T-cell (primary cell): ENCODE measurements at regions not wholly inside any gene's neighbourhood (a gene's known extent, or its start where the extent isn't known, plus 50 kb on each side); places are given as distances from the start of the nearest gene placed in this dataset.

Source experiments
- ATAC-seq, 4 experiments: fragments of 200-7000 bp in 3 of 4; fragments of 150-1000 bp in 1 of 4; cut with Tn5 transposase; replicated peaks in 1 of 4; 1 replicate in 3 of 4; 2 replicates in 1 of 4; pipeline ENCODE4 v1.10.0; 2021; ENCODE audit warnings: moderate library complexity in 3 of 4, mild to moderate bottlenecking in 2 of 4, moderate number of reproducible peaks in 1 of 4
- CTCF ChIA-PET, 2 donors: fragments of 300-600 bp; sonication (Branson Sonifier 250); formaldehyde crosslinking; loops; one replicate each; lab custom pipeline; 2022; ENCODE audit warnings: antibody characterized with exemption in 2 of 2; lab: Charles Lee
- POLR2A ChIA-PET, 2 donors: fragments of 300-600 bp; sonication (Branson Sonifier 250); formaldehyde crosslinking; loops; one replicate each; lab custom pipeline; 2022; ENCODE audit warnings: antibody characterized with exemption in 2 of 2; lab: Charles Lee
- DNase-seq, 35 experiments: peaks; one replicate each; pipeline versions ENCODE4 v3.0.0 to v3.0.0-alpha.2; 2013 to 2023
- H3K27ac ChIP-seq: one replicate; pipeline ENCODE4 v1.5.1; 2013; ENCODE audit warnings: low read length
- H3K27me3 ChIP-seq, 2 experiments: replicated peaks in 1 of 2; 1 replicate in 1 of 2; 2 replicates in 1 of 2; pipeline versions ENCODE4 v1.6.1 to v1.7.0; 2013; ENCODE audit warnings: low read length in 1 of 2, mixed read lengths in 1 of 2; ENCODE audit not compliant: control insufficient read depth in 2 of 2, insufficient read depth in 2 of 2; ENCODE audit errors: extremely low read depth in 1 of 2
- H3K36me3 ChIP-seq, 2 donors: 1 replicate in 1 of 2; 2 replicates in 1 of 2; pipeline versions ENCODE4 v1.6.1 to v1.7.0; 2013; ENCODE audit warnings: low read length in 1 of 2; ENCODE audit not compliant: control insufficient read depth in 2 of 2, insufficient read depth in 1 of 2; ENCODE audit errors: extremely low read depth in 1 of 2
- H3K4me1 ChIP-seq, 2 experiments: 1 replicate in 1 of 2; 2 replicates in 1 of 2; pipeline versions ENCODE4 v1.6.1 to v1.7.0; 2013; ENCODE audit warnings: low read length in 2 of 2, mixed read lengths in 1 of 2; ENCODE audit not compliant: insufficient read depth in 2 of 2, control insufficient read depth in 1 of 2; ENCODE audit errors: extremely low read depth in 1 of 2
- H3K4me3 ChIP-seq, 2 donors: 1 replicate in 1 of 2; 2 replicates in 1 of 2; pipeline versions ENCODE4 v1.5.1 to v1.7.0; 2013; ENCODE audit warnings: mild to moderate bottlenecking in 2 of 2, low read length in 1 of 2, moderate library complexity in 1 of 2; ENCODE audit not compliant: control insufficient read depth in 1 of 2; ENCODE audit errors: extremely low read depth in 1 of 2
- H3K9me3 ChIP-seq: 2 replicates; pipeline ENCODE4 v1.7.0; 2013
- H3K27ac Mint-ChIP-seq, 2 donors: one replicate each; pipeline ENCODE4 v1.8.0; 2020 to 2021; ENCODE audit warnings: mild to moderate bottlenecking in 2 of 2, mixed read lengths in 2 of 2
- H3K27me3 Mint-ChIP-seq, 2 donors: one replicate each; pipeline ENCODE4 v1.8.0; 2021 to 2022; ENCODE audit warnings: mixed read lengths in 2 of 2
- H3K36me3 Mint-ChIP-seq: one replicate; pipeline ENCODE4 v1.8.0; 2021; ENCODE audit warnings: mixed read lengths
- H3K4me1 Mint-ChIP-seq, 3 donors: one replicate each; pipeline ENCODE4 v1.8.0; 2020 to 2022; ENCODE audit warnings: mixed read lengths in 3 of 3, mild to moderate bottlenecking in 1 of 3
- H3K4me3 Mint-ChIP-seq, 3 donors: one replicate each; pipeline ENCODE4 v1.8.0; 2020 to 2022; ENCODE audit warnings: mild to moderate bottlenecking in 3 of 3, mixed read lengths in 3 of 3, moderate library complexity in 3 of 3
- H3K9me3 Mint-ChIP-seq, 3 donors: one replicate each; pipeline ENCODE4 v1.8.0; 2020 to 2022; ENCODE audit warnings: mixed read lengths in 3 of 3
- WGBS: methylation state at CpG from one replicate; pipeline ENCODE4 v1.1.5; 2013; ENCODE audit warnings: missing lambda C conversion rate; ENCODE audit not compliant: insufficient coverage; 5-methylcytosine and 5-hydroxymethylcytosine counted together

DNA sequence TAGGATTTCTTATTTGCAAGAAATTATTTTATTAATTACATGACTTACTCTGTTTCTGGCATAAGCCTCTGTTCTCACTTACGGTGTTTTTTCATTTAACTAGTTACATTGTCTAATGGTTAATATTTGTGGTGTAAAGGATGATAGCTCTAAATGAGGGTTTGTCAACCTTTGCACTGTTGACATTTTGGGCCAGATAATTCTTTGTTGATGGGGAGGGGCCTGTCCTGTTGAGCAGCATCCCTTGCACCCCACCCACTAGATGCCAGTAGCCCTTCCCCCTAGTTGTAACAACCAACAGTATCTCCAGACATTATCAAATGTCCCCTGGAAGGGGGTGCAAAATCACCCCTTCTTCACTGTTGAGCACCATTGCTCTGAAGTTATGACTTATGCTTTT lies 83.6 kb upstream of the SLC44A3 start:
- peaks cover 0 to 2% (median 1%) of the 10 kb centered on the region in 3 donors for H3K4me1 Mint-ChIP-seq
- H3K36me3 Mint-ChIP-seq: no peaks in the 10 kb centered on the region
- DNase-seq: no peak
- Histone ChIP-seq H3K4me3 (no peak overlapping the region), H3K36me3 (no peaks in the 10 kb centered on the region), H3K4me1 (peaks cover 0 to 2% of the 10 kb centered on the region in 2 experiments), H3K27me3 (peaks cover 0 to 11% of the 10 kb centered on the region in 2 experiments), H3K9me3 (no peaks in the 10 kb centered on the region), H3K27ac (no peak overlapping the region)
- no CpG with 5 or more reads among the region's 1 CpG for WGBS
- ChIA-PET POLR2A (no interaction called here), CTCF (no interaction called here)
- H3K4me3 Mint-ChIP-seq: no peak overlapping the region
- H3K27ac Mint-ChIP-seq: no peak overlapping the region
- ATAC-seq: no peak
- peaks cover 15 to 18% of the 10 kb centered on the region in 2 donors for H3K27me3 Mint-ChIP-seq
- no peaks in the 10 kb centered on the region for H3K9me3 Mint-ChIP-seq

GRCh38 chr1:94736073-94736472 lies 84.1 kb upstream of the SLC44A3 start:
- ATAC-seq (no peak), DNase-seq (no peak)
- Histone ChIP-seq H3K27me3 (peaks cover 0 to 11% of the 10 kb centered on the region in 2 experiments), H3K4me3 (no peak overlapping the region), H3K36me3 (no peaks in the 10 kb centered on the region), H3K27ac (no peak overlapping the region), H3K9me3 (no peaks in the 10 kb centered on the region), H3K4me1 (peaks cover 0 to 2% of the 10 kb centered on the region in 2 experiments)
- POLR2A ChIA-PET: no interaction called here
- no peaks in the 10 kb centered on the region for H3K36me3 Mint-ChIP-seq
- no peaks in the 10 kb centered on the region for H3K9me3 Mint-ChIP-seq
- no peak overlapping the region for H3K4me3 Mint-ChIP-seq
- CTCF ChIA-PET: no interaction called here
- H3K27ac Mint-ChIP-seq: no peak overlapping the region
- H3K4me1 Mint-ChIP-seq: no peaks in the 10 kb centered on the region
- WGBS: no CpG with 5 or more reads among the region's 2 CpGs
- H3K27me3 Mint-ChIP-seq: peaks cover 17 to 21% of the 10 kb centered on the region in 2 donors

DNA sequence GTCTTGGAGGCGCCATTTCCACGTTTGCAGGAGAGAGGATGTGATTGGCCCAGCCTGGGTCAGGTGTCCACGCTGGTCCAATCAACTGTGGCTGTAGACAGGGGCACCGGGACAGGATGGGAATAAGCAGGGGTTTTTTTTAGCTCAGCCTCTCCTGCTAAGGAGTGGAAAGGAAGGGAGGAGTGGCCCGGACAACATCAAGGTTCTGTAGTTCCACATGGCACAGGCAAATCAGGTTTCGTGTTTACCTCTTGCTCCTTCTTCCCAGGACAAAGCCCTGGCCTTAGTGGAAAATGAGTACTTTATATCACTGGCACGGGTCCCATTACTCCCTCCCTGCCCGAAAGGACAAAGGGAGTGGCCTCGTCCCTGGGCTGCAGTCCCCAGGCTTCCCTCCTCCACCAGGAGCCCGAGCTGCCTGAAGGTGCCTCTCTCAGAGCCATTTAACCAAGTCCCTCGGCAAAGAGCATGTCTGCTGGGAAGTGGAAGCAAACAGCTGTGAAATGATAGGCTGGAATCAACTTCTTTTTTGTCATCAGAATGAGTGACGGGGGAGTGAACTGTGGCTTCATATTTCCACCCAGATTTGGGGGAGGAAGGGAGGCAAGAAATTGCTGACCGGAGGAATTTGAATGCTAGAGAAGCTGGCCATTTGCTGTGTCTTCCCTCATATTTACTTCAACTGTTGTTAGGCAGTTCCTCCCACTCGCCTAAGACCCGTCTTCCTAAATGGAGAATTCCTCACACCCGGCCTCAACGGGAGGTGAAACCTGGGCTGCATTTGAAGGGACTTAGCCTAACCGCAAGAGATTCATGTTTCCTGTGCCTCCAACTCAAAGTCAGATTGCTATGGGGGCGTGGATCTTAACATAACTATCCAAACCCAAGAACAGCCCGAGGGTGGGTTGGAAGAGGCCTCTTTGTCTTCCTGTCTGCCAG lies 84.9 kb upstream of the SLC44A3 start:
- Histone ChIP-seq H3K27ac (no peak overlapping the region), H3K4me3 (no peak overlapping the region), H3K9me3 (no peaks in the 10 kb centered on the region), H3K4me1 (peaks cover 0 to 2% of the 10 kb centered on the region in 2 experiments), H3K36me3 (no peaks in the 10 kb centered on the region), H3K27me3 (peaks cover 0 to 14% of the 10 kb centered on the region in 2 experiments)
- no peak for ATAC-seq
- no peak overlapping the region for H3K27ac Mint-ChIP-seq
- H3K4me1 Mint-ChIP-seq: no peaks in the 10 kb centered on the region
- no peak for DNase-seq
- no peaks in the 10 kb centered on the region for H3K36me3 Mint-ChIP-seq
- H3K9me3 Mint-ChIP-seq: no peaks in the 10 kb centered on the region
- H3K4me3 Mint-ChIP-seq: no peak overlapping the region
- peaks cover 16 to 20% of the 10 kb centered on the region in 2 donors for H3K27me3 Mint-ChIP-seq
- 79% methylated on average over 5 of the region's 20 CpGs for WGBS
- ChIA-PET POLR2A (no interaction called here), CTCF (no interaction called here)

DNA sequence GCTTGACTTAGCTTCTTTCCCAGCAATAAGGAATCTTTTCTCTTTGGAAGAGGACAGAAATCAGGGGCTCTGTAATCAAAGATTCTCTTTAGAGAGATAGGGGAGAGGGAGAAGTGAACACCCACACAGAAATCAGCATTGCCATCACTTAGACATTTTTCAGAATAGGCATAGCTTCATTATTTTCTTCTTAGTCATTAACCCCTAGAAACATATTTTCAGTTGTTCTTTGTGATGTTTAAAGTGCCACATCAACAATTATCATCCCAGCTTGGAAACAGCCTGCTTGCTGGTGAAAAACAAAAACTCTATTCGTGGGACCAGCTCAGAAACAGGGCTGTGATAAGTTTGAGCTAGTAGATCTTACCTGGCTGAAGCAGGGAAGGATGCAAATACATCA lies 88.3 kb upstream of the SLC44A3 start:
- no peak overlapping the region for H3K4me3 ChIP-seq
- Mint-ChIP-seq H3K36me3 (no peaks in the 10 kb centered on the region), H3K4me3 (no peak overlapping the region), H3K9me3 (no peaks in the 10 kb centered on the region), H3K4me1 (no peaks in the 10 kb centered on the region), H3K27ac (no peak overlapping the region), H3K27me3 (peaks cover 9 to 17% of the 10 kb centered on the region in 2 donors)
- no CpG with 5 or more reads among the region's 1 CpG for WGBS
- DNase-seq: no peak
- CTCF ChIA-PET: interaction anchor here in 1 of 2 donors (0.6 kb wide), 1 partner anchor 641 kb away, joined by 3 read pairs; no protein-coding TSS in a partner anchor
- H3K9me3 ChIP-seq: no peaks in the 10 kb centered on the region
- H3K4me1 ChIP-seq: peaks cover 0 to 2% of the 10 kb centered on the region in 2 experiments
- no peaks in the 10 kb centered on the region for H3K36me3 ChIP-seq
- H3K27me3 ChIP-seq: peaks cover 0 to 10% of the 10 kb centered on the region in 2 experiments
- H3K27ac ChIP-seq: no peak overlapping the region
- POLR2A ChIA-PET: no interaction called here
- ATAC-seq: no peak

DNA sequence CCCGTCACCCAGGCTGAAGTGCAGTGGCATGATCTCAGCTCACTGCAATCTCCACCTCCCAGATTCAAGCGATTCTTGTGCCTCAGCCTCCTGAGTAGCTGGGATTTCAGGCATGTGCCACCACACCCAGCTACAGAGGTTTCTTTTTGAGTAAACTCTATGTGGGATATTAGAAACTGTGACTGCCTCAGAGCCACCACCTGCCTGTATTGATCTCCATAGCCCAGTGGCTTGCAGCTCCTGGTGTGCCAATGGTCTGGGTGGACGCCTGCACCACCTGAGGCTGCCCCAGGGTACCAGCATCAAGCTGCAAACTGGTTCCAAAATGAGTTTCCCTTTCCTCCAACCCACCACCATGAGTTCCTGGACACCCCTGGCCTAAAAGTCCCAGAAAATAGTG lies 89.7 kb upstream of the SLC44A3 start:
- Mint-ChIP-seq H3K27ac (no peak overlapping the region), H3K9me3 (no peaks in the 10 kb centered on the region), H3K4me3 (no peak overlapping the region), H3K27me3 (peaks cover 9 to 19% of the 10 kb centered on the region in 2 donors), H3K4me1 (no peaks in the 10 kb centered on the region), H3K36me3 (no peaks in the 10 kb centered on the region)
- DNase-seq: no peak
- no peak overlapping the region for H3K27ac ChIP-seq
- no peaks in the 10 kb centered on the region for H3K4me1 ChIP-seq
- peaks cover 0 to 10% of the 10 kb centered on the region in 2 experiments for H3K27me3 ChIP-seq
- POLR2A ChIA-PET: no interaction called here
- H3K4me3 ChIP-seq: no peak overlapping the region
- no peaks in the 10 kb centered on the region for H3K9me3 ChIP-seq
- H3K36me3 ChIP-seq: no peaks in the 10 kb centered on the region
- WGBS: 57% methylated on average over 1 of the region's 3 CpGs
- CTCF ChIA-PET: no interaction called here
- no peak for ATAC-seq

DNA sequence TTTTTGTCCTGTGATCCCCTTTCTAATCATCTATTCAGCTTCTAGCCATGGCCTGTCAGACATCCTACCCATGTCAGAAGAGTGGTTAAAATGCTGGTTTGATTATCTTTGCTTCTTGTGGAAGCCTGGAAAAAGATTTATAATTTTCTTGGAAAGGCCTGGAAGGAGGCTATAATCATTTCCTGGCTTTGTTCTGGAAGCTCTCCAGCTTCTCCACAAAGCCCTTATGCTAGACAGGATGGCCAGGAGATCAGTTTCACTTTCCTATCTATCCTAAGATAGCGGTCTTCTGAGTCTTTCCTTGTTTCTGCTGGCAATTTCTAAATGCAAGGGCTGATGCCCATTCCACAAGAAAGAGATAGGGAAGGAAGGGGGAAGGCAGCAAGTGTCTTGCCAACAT lies 90.9 kb upstream of the SLC44A3 start:
- H3K27ac ChIP-seq: no peak overlapping the region
- Mint-ChIP-seq H3K36me3 (no peaks in the 10 kb centered on the region), H3K9me3 (no peaks in the 10 kb centered on the region), H3K4me3 (no peak overlapping the region), H3K4me1 (no peaks in the 10 kb centered on the region), H3K27ac (no peak overlapping the region), H3K27me3 (peaks cover 9 to 14% of the 10 kb centered on the region in 2 donors)
- H3K9me3 ChIP-seq: no peaks in the 10 kb centered on the region
- no peaks in the 10 kb centered on the region for H3K36me3 ChIP-seq
- no peak for ATAC-seq
- no peak for DNase-seq
- no CpG with 5 or more reads among the region's 1 CpG for WGBS
- no peaks in the 10 kb centered on the region for H3K4me1 ChIP-seq
- H3K4me3 ChIP-seq: no peak overlapping the region
- POLR2A ChIA-PET: no interaction called here
- CTCF ChIA-PET: no interaction called here
- peaks cover 0 to 3% of the 10 kb centered on the region in 2 experiments for H3K27me3 ChIP-seq
